SK-N-DZ (cell line): ENCODE measurements at regions not wholly inside any gene's neighbourhood (a gene's known extent, or its start where the extent isn't known, plus 50 kb on each side); places are given as distances from the start of the nearest gene placed in this dataset.
A peak's percentile ranks its signal among the peaks of the same experiment; 100 is the strongest.
"Not testable (repeated sequence)": the region's sequence is repeated elsewhere in the genome, so short reads cannot be mapped to it uniquely, and the experiment has no call there.

Experiments
- DNase-seq: peaks from one replicate; pipeline ENCODE4 v3.0.0-alpha.2; 2015; ENCODE audit warnings: low spot score
- small RNA-seq, 2 experiments: library from RNA; depleted of rRNA; stranded (forward); fragments of <200 nt; gene quantifications; one replicate each; pipeline ENCODE3, GENCODE V24; 2014

DNA sequence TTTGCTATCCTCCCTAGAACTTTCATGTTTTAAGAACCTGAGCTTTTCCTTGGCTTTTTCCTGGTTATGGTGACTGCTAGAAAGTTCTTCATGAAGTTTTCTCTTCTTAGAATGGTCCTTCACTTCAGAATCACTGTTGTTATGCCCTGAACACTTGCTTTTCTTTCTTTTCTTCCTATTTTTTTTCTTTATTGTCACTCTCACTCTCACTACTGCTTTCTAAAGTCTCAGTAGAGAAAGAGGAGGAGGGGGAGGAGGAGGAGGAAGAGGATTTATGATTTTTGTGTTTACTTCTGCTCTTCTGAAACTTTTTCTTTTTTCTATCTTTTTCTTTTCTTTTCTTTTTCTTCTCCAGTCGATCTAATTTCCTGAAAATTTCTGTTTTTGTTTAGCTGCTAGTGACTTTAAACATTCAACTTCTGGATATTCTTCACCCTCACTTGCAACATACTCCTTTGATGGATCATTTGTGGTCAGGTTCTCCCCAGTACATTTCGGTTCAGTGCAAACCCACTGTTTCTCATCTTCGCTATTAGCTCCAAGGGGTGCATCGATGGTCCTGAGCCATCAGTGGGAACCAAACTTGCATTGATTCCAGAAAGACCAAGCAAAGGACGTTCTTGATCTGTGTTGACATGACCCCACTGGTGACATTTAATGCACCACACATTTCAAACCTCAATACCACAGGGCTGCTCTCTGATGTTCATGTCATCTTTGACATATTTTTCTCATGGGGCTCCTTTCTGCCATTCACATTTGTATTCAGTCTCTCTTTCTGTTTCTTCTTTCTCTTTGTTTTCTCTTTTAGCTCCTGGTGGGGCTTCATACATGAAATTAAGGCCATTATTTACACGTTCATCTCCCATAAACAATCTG, 81.6 kb upstream of the HAND1 start:
- DNase-seq = no peak

GRCh38 chr5:154557548-154557947, 79.5 kb upstream of the HAND1 start:
- no peak for DNase-seq

- DNase-seq = no peak
Measured at GRCh38 chr5:154547551-154547950, 69.5 kb upstream of the HAND1 start.

- peak; percentile 88 for DNase-seq
Measured at GRCh38 chr5:154546719-154547118, 68.7 kb upstream of the HAND1 start.

- DNase-seq = no peak
Measured at GRCh38 chr5:154544646-154545045, 66.6 kb upstream of the HAND1 start.

DNA sequence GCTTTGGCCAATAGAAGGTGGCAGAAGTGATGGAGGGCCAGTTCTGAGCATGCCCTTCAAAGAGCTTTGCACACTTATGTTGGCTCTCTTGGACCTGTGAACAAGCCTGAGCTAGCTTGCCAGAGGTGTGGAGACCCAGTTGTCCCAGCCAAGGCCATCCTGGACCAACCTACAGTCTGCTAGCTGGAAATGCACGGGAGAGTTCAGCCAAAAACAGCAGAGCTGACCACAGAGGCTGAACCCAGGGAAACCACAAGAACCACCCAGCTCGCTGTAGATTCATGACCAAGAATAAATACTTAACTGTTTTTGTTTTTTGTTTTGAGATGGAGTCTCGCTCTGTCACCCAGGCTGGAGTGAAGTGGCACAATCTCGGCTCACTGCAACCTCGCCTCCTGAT, 65.4 kb upstream of the HAND1 start:
- DNase-seq = no peak

- no peak for DNase-seq
Measured at GRCh38 chr5:154542581-154542980, 64.6 kb upstream of the HAND1 start.

GRCh38 chr5:154542000-154542399, 64.0 kb upstream of the HAND1 start:
- DNase-seq = no peak

DNA sequence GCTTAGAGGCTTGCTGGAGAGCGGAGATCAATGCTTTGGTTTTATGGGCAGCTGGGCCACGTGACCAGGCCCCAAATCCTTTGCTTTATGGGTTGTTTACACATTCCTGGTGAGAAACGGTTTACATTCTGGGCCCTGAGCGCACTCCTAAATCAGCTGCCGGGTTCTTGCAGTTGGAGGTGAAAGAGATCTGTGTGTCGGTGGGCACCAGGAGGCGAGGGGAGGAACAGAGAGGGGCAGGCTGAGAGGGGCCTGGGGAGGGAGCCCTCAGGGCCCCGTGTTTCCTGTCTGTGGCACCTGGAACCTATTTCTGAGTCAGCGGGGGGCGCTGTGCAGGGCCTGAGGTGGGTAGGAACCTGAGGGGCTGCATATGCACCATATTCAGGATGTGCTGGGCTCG, 63.5 kb upstream of the HAND1 start:
- DNase-seq = no peak

DNA sequence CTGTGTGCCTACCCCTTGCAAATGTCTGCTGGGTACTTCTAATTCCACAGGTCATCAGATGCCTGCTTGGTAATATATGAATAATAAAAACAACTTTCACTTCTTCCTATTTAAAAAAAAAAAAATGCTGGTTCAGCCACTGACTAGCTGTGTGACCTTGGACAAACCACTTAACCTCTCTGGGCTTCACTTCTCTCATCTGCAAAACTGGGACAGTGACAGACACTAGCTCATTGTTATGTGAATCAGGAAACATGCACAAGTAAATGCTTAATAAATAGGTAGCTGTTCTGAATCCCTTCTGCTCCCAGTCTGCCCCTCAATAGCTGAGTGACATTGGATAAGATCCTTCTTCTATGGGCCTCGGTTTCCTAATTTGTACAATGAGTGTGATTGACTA, 62.6 kb upstream of the HAND1 start:
- DNase-seq = no peak

GRCh38 chr5:154538492-154538891, 60.5 kb upstream of the HAND1 start:
- DNase-seq = no peak

GRCh38 chr5:154536439-154536838, 58.4 kb upstream of the HAND1 start:
- not testable (repeated sequence) for DNase-seq

GRCh38 chr5:154535535-154535934, 57.5 kb upstream of the HAND1 start:
- DNase-seq = no peak

GRCh38 chr5:154534457-154535050, 56.5 kb upstream of the HAND1 start:
- DNase-seq = no peak

GRCh38 chr5:154529282-154529681, 51.3 kb upstream of the HAND1 start:
- DNase-seq = no peak

DNA sequence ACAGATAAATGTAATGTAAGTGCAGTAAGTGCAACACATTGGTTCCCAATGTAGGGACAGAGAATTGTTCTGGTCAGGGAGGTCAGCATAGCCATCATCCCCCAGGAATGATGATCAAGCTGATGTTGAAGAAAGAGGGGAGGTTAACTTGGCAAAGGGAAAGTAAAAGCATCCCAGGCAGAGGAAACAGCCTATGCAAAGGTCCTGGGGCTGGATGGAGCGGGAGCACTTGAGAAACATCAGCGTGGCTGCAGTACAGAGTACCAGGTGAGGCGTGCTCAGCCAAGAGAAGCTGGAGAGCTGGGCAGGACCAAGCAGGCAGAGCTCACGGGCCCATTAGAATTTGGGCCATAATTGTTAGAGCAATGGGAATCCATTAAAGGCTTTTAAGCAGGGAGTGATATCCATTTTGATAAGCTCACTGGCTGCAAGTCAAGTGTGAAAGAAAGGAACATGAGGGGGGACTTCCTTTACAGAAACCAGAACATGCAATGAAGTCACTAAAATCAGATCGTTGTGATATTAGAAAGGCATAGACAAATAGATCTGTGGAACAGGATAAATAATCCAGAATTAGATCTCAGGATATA, 50.1 kb upstream of the HAND1 start:
- peak; percentile 87 for DNase-seq

Small RNA genes in the stretch of these regions (small RNA-seq; reads per million reads assigned to genes)
- gene MIR1303 (0.03 to 0.04 reads per million in 2 experiments), gene MIR3141 (0 reads per million in 2 experiments)
